ENCODE measurements at regions not wholly inside any gene's neighbourhood (a gene's known extent, or its start where the extent isn't known, plus 50 kb on each side); places are given as distances from the start of the nearest gene placed in this dataset.
"Not testable (repeated sequence)": the region's sequence is repeated elsewhere in the genome, so short reads cannot be mapped to it uniquely, and the experiment has no call there.

GRCh38 chr13:21296991-21297390, 120.5 kb downstream of the MRPL57 start:
- H3K36me3 ChIP-seq (ENCODE audit: control insufficient read depth, insufficient read depth, low read length); H3K27me3 ChIP-seq (ENCODE audit: control insufficient read depth, insufficient read depth, low read length); DNase-seq (ENCODE audit: low read depth); POLR2A ChIA-PET; H3K4me3 ChIP-seq (ENCODE audit: low read depth, low read length): not testable (repeated sequence)
- CTCF ChIA-PET, result interaction anchor here (0.6 to 7.3 kb wide), 14 partner anchors 10 to 582 kb away, joined by 3 to 94 read pairs (median 3); partner anchors contain the start of gene ZDHHC20
- peak; percentile 46 for TF ChIP-seq CTCF (IDR thresholded peaks at IDR 0.05; ENCODE audit: insufficient read depth, low read depth, low read length)

GRCh38 chr13:21297447-21297846, 121.0 kb downstream of the MRPL57 start:
- Histone ChIP-seq H3K36me3 (ENCODE audit: control insufficient read depth, insufficient read depth, low read length) (no peaks in the 10 kb centered on the region), H3K4me3 (ENCODE audit: low read depth, low read length) (no peak overlapping the region; the same call in 1 of the 2 replicates), H3K27me3 (ENCODE audit: control insufficient read depth, insufficient read depth, low read length) (no peaks in the 10 kb centered on the region)
- ChIA-PET CTCF (interaction anchor here (0.6 to 7.3 kb wide), 12 partner anchors 11 to 302 kb away, joined by 3 to 94 read pairs (median 4); partner anchors contain the start of gene ZDHHC20), POLR2A (interaction anchor here (0.6 kb wide), 1 partner anchor 306 kb away, joined by 5 read pairs; the partner anchor contains the start of gene MICU2)
- no peak for DNase-seq (ENCODE audit: low read depth)
- TF ChIP-seq CTCF (IDR thresholded peaks at IDR 0.05; ENCODE audit: insufficient read depth, low read depth, low read length), result no peak

- ChIA-PET CTCF (interaction anchor here (0.7 to 7.3 kb wide), 15 partner anchors 10 to 179 kb away, joined by 3 to 94 read pairs (median 4); partner anchors contain the start of gene ZDHHC20), POLR2A (interaction anchor here (0.6 kb wide), 1 partner anchor 306 kb away, joined by 5 read pairs; the partner anchor contains the start of gene MICU2)
- TF ChIP-seq CTCF (IDR thresholded peaks at IDR 0.05; ENCODE audit: insufficient read depth, low read depth, low read length), result peak; percentile 93
- peak overlapping the region; percentile 78 for H3K4me3 ChIP-seq (ENCODE audit: low read depth, low read length)
- no peaks in the 10 kb centered on the region for H3K27me3 ChIP-seq (ENCODE audit: control insufficient read depth, insufficient read depth, low read length)
- DNase-seq (ENCODE audit: low read depth), result peak; percentile 37
- H3K36me3 ChIP-seq (ENCODE audit: control insufficient read depth, insufficient read depth, low read length), result no peaks in the 10 kb centered on the region
These were observed 121.7 kb downstream of the MRPL57 start for GRCh38 chr13:21297914-21298831.

GRCh38 chr13:21304256-21304655, 127.8 kb downstream of the MRPL57 start:
- no peak for TF ChIP-seq CTCF (IDR thresholded peaks at IDR 0.05; ENCODE audit: insufficient read depth, low read depth, low read length)
- ChIA-PET CTCF (interaction anchor here (0.6 kb wide), 1 partner anchor 20 kb away, joined by 3 read pairs; no protein-coding TSS in a partner anchor), POLR2A (no interaction called here)
- Histone ChIP-seq H3K36me3 (ENCODE audit: control insufficient read depth, insufficient read depth, low read length) (0 out of 2 replicates have a peak, but pooled peaks cover 1% of the 10 kb centered on the region), H3K27me3 (ENCODE audit: control insufficient read depth, insufficient read depth, low read length) (no peaks in the 10 kb centered on the region), H3K4me3 (ENCODE audit: low read depth, low read length) (no peak overlapping the region)
- no peak for DNase-seq (ENCODE audit: low read depth)

- H3K27me3 ChIP-seq (ENCODE audit: control insufficient read depth, insufficient read depth, low read length); DNase-seq (ENCODE audit: low read depth); H3K36me3 ChIP-seq (ENCODE audit: control insufficient read depth, insufficient read depth, low read length); POLR2A ChIA-PET; CTCF ChIA-PET; H3K4me3 ChIP-seq (ENCODE audit: low read depth, low read length): not testable (repeated sequence)
These were observed 130.0 kb downstream of the MRPL57 start for GRCh38 chr13:21306300-21307073.

GRCh38 chr13:21307158-21307557, 130.7 kb downstream of the MRPL57 start:
- DNase-seq (ENCODE audit: low read depth); H3K36me3 ChIP-seq (ENCODE audit: control insufficient read depth, insufficient read depth, low read length); H3K4me3 ChIP-seq (ENCODE audit: low read depth, low read length); CTCF ChIA-PET; H3K27me3 ChIP-seq (ENCODE audit: control insufficient read depth, insufficient read depth, low read length); POLR2A ChIA-PET: not testable (repeated sequence)
